K562 (cell line): ENCODE measurements at regions not wholly inside any gene's neighbourhood (a gene's known extent, or its start where the extent isn't known, plus 50 kb on each side); places are given as distances from the start of the nearest gene placed in this dataset.

Experiments
- ATAC-seq: fragments of 200-7000 bp; cut with Tn5 transposase; 3 replicates; pipeline ENCODE4 v1.9.1; 2020; ENCODE audit warnings: moderate library complexity
- BruUV-seq: library from RNA; stranded (reverse); fragments of 400-500 nt; replicated peaks from 2 replicates; lab custom pipeline; 2021; lab: Mats Ljungman, UMichigan
- CTCF ChIA-PET: fragments of 300-600 bp; formaldehyde crosslinking; extraction: SDS; loops from one replicate; lab custom pipeline; 2021; ENCODE audit warnings: low intra/inter-chr PET ratio; lab: Yijun Ruan, JAX
- POLR2A ChIA-PET: fragments of 300-600, 350-650 bp; sonication (Branson Sonifier 250); formaldehyde crosslinking; extraction: SDS; loops from one replicate; lab custom pipeline; 2021; ENCODE audit warnings: antibody characterized with exemption, inconsistent platforms; lab: Yijun Ruan, JAX
- DNase-seq, 4 experiments: peaks; one replicate each; pipeline versions ENCODE4 v3.0.0 to v3.0.0-alpha.2; 2011 to 2018; ENCODE audit warnings: low spot score in 3 of 4, mixed read lengths in 3 of 4; ENCODE audit errors: extremely low read depth in 1 of 4
- FAIRE-seq: peaks from 2 replicates; lab custom pipeline; 2011; peaks lifted over from hg19 to GRCh38; lab: Jason Lieb, UNC
- H2AFZ ChIP-seq: 2 replicates; pipeline ENCODE4 v1.6.0; 2011; ENCODE audit warnings: low read depth, low read length, control low read depth, inconsistent platforms
- H3K27ac ChIP-seq: fragments of 200-600 bp; 3 replicates; pipeline ENCODE4 v1.8.0; 2011; ENCODE audit warnings: low read depth, mild to moderate bottlenecking, control low read depth, inconsistent platforms, low read length, moderate library complexity, mixed read lengths; ENCODE audit errors: extremely low read depth
- H3K27me3 ChIP-seq, 2 experiments: fragments of 300-600 bp in 1 of 2; 2 replicates in 1 of 2; 3 replicates in 1 of 2; pipeline versions ENCODE4 v1.6.0 to v1.8.0; 2011; ENCODE audit warnings: inconsistent platforms in 2 of 2, low read length in 2 of 2, mild to moderate bottlenecking in 1 of 2, mixed read lengths in 1 of 2, moderate library complexity in 1 of 2; ENCODE audit not compliant: control insufficient read depth in 2 of 2, insufficient read depth in 2 of 2
- H3K36me3 ChIP-seq: fragments of 300-600 bp; 3 replicates; pipeline ENCODE4 v1.8.0; 2011; ENCODE audit warnings: mild to moderate bottlenecking, low read length, inconsistent platforms; ENCODE audit not compliant: control insufficient read depth, insufficient read depth
- H3K4me1 ChIP-seq, 2 experiments: fragments of 200-600 bp in 1 of 2; replicated peaks in 1 of 2; 2 replicates in 1 of 2; 3 replicates in 1 of 2; pipeline versions ENCODE4 v1.5.1 to v1.8.0; 2011; ENCODE audit warnings: inconsistent platforms in 2 of 2, low read length in 2 of 2, mild to moderate bottlenecking in 1 of 2, mixed read lengths in 1 of 2, moderate library complexity in 1 of 2; ENCODE audit not compliant: control insufficient read depth in 2 of 2, insufficient read depth in 2 of 2
- H3K4me2 ChIP-seq: 2 replicates; pipeline ENCODE4 v1.6.1; 2011; ENCODE audit warnings: low read length, control low read depth, inconsistent platforms, mixed read lengths; ENCODE audit not compliant: insufficient read depth
- H3K4me3 ChIP-seq: fragments of 200-600 bp; sonication (generic), shearing (Covaris generic); 2 replicates; pipeline ENCODE4 v1.5.1; 2016; ENCODE audit warnings: control low read depth, inconsistent platforms
- H3K79me2 ChIP-seq: fragments of 200-600 bp; 3 replicates; pipeline ENCODE4 v1.8.0; 2011; ENCODE audit warnings: low read length, inconsistent platforms; ENCODE audit not compliant: control insufficient read depth, insufficient read depth
- H3K9ac ChIP-seq, 2 experiments: 2 replicates each; pipeline versions ENCODE4 v1.6.0 to v1.6.1; 2011; ENCODE audit warnings: low read depth in 2 of 2, low read length in 2 of 2, control low read depth in 1 of 2, inconsistent platforms in 1 of 2, mild to moderate bottlenecking in 1 of 2, mixed read lengths in 1 of 2; ENCODE audit not compliant: insufficient read depth in 1 of 2
- H3K9me1 ChIP-seq: one replicate; pipeline ENCODE4 v1.6.0; 2011; ENCODE audit warnings: inconsistent platforms, mild to moderate bottlenecking, low read length, moderate library complexity; ENCODE audit not compliant: control insufficient read depth, insufficient read depth
- H3K9me3 ChIP-seq: replicated peaks from 2 replicates; pipeline ENCODE4 v1.5.1; 2011; ENCODE audit warnings: low read depth, low read length, inconsistent platforms; ENCODE audit not compliant: control insufficient read depth, insufficient read depth
- H4K20me1 ChIP-seq: replicated peaks from 2 replicates; pipeline ENCODE4 v1.6.1; 2011; ENCODE audit warnings: low read length, inconsistent platforms, mixed read lengths; ENCODE audit not compliant: control insufficient read depth, insufficient read depth
- ATF3 ChIP-seq, 2 experiments: fragments of 450-650 bp in 1 of 2; sonication (generic) in 1 of 2; formaldehyde crosslinking in 1 of 2; IDR thresholded peaks in 1 of 2; conservative IDR thresholded peaks in 1 of 2; 2 replicates each; pipeline versions ENCODE4 v1.6.1 to v1.8.1; 2016 to 2023; ENCODE audit warnings: mild to moderate bottlenecking in 2 of 2, moderate library complexity in 2 of 2, inconsistent platforms in 1 of 2, missing genetic modification reagents in 1 of 2
- CGGBP1 ChIP-seq: fragments of 250-450 bp; sonication (Bioruptor Pico); IDR thresholded peaks from 2 replicates; pipeline ENCODE4 v1.9.0; 2021; ENCODE audit warnings: mild to moderate bottlenecking
- CREB3L1 ChIP-seq: fragments of 450-650 bp; IDR thresholded peaks from 2 replicates; pipeline ENCODE4 v1.6.1; 2014; ENCODE audit warnings: low read depth, mild to moderate bottlenecking, moderate library complexity, borderline replicate concordance
- DDX20 ChIP-seq: fragments of 450-650 bp; IDR thresholded peaks from 2 replicates; pipeline ENCODE4 v1.6.1; 2016; ENCODE audit warnings: missing genetic modification characterization, low read depth, mild to moderate bottlenecking, missing compliant biosample characterization, moderate library complexity
- GATAD2A ChIP-seq: fragments of 450-650 bp; IDR thresholded peaks from 2 replicates; pipeline ENCODE4 v1.6.1; 2017
- HDAC3 ChIP-seq: fragments of 450-650 bp; IDR thresholded peaks from 2 replicates; pipeline ENCODE4 v1.6.1; 2018; ENCODE audit warnings: borderline replicate concordance, mild to moderate bottlenecking, moderate library complexity; ENCODE audit not compliant: partially characterized antibody
- HMG20A ChIP-seq: fragments of 450-650 bp; formaldehyde crosslinking; conservative IDR thresholded peaks from 2 replicates; pipeline ENCODE4 v1.4.0; 2020; ENCODE audit warnings: mild to moderate bottlenecking, mixed read lengths
- MEF2A ChIP-seq: IDR thresholded peaks from 2 replicates; pipeline ENCODE4 v1.6.1; 2011; ENCODE audit warnings: low read depth, mild to moderate bottlenecking, low read length, moderate library complexity; ENCODE audit not compliant: control insufficient read depth
- MTA1 ChIP-seq: fragments of 450-650 bp; IDR thresholded peaks from 2 replicates; pipeline ENCODE4 v1.6.1; 2017; ENCODE audit warnings: borderline replicate concordance
- NCOA6 ChIP-seq: fragments of 450-650 bp; IDR thresholded peaks from 2 replicates; pipeline ENCODE4 v1.6.1; 2017; ENCODE audit warnings: mild to moderate bottlenecking
- NFIX ChIP-seq: fragments of 250-450 bp; sonication (Bioruptor Pico); IDR thresholded peaks from 2 replicates; pipeline ENCODE4 v1.4.0; 2020; ENCODE audit warnings: low read depth, mild to moderate bottlenecking, moderate library complexity
- POLR2A ChIP-seq: fragments of 450-650 bp; conservative IDR thresholded peaks from 2 replicates; pipeline ENCODE4 v1.6.1; 2016
- POLR3A ChIP-seq: IDR thresholded peaks from 2 replicates; pipeline ENCODE4 v1.6.1; 2011; ENCODE audit warnings: borderline replicate concordance, mild to moderate bottlenecking, moderate library complexity; ENCODE audit not compliant: insufficient read length, insufficient read depth; ENCODE audit errors: extremely low read depth
- SAP30 ChIP-seq: fragments of 200-600 bp; sonication (generic); IDR thresholded peaks from 2 replicates; pipeline ENCODE4 v1.6.1; 2012; ENCODE audit warnings: borderline replicate concordance, low read depth, mild to moderate bottlenecking, moderate library complexity, low read length, control low read depth, inconsistent platforms; ENCODE audit not compliant: insufficient read depth, poor library complexity, severe bottlenecking
- SMC3 ChIP-seq: conservative IDR thresholded peaks from 2 replicates; pipeline ENCODE4 v1.6.1; 2011; ENCODE audit warnings: low read depth, low read length, improper control_type of control experiment; ENCODE audit not compliant: insufficient read depth
- TAF1 ChIP-seq: IDR thresholded peaks from 2 replicates; pipeline ENCODE4 v1.6.1; 2011; ENCODE audit warnings: mild to moderate bottlenecking, low read length, moderate library complexity; ENCODE audit not compliant: insufficient read depth, control insufficient read depth, severe bottlenecking; ENCODE audit errors: extremely low read depth
- ZNF253 ChIP-seq: fragments of 250-450 bp; sonication (Bioruptor Pico); conservative IDR thresholded peaks from 2 replicates; pipeline ENCODE4 v1.6.1; 2021; ENCODE audit warnings: mild to moderate bottlenecking
- ZNF274 ChIP-seq: IDR thresholded peaks from 2 replicates; pipeline ENCODE4 v1.6.1; 2011; ENCODE audit warnings: low read depth, mild to moderate bottlenecking, low read length, moderate library complexity, borderline replicate concordance
- ZNF586 ChIP-seq: fragments of 450-650 bp; formaldehyde crosslinking; conservative IDR thresholded peaks from 2 replicates; pipeline ENCODE4 v1.4.0; 2020; ENCODE audit warnings: mild to moderate bottlenecking, moderate library complexity
- WGBS: fragments of 100-300 bp; shearing (Covaris generic); methylation state at CpG from one replicate; pipeline ENCODE4 v1.1.6; 2016; ENCODE audit warnings: low coverage, mixed read lengths; ENCODE audit not compliant: insufficient coverage; ENCODE audit errors: missing lambda C conversion rate; 5-methylcytosine and 5-hydroxymethylcytosine counted together
- in situ Hi-C: fragments of 300-500 bp; cut with MboI; formaldehyde crosslinking; loops from 4 replicates; pipeline ENCODE4 v1.15.0; 2018; ENCODE audit warnings: inconsistent platforms, mixed read lengths
- intact Hi-C: fragments of 100-400 bp; cut with micrococcal nuclease; formaldehyde crosslinking; loops from 2 replicates; pipeline ENCODE4 v1.14.2; 2022

GRCh38 chr9:87127978-87128614, 180.8 kb upstream of the GAS1 start:
- ATAC-seq (no peak), FAIRE-seq (no peak), DNase-seq (no peak)
- H3K4me3 ChIP-seq: no peak overlapping the region
- intact Hi-C loops (no loop called here), in situ Hi-C loops (no loop called here)
- H3K27me3 ChIP-seq: no peaks in the 10 kb centered on the region
- no peaks in the 10 kb centered on the region for H3K9me1 ChIP-seq
- H3K36me3 ChIP-seq: no peaks in the 10 kb centered on the region
- H3K4me2 ChIP-seq: no peak overlapping the region
- H3K9me3 ChIP-seq: no peaks in the 10 kb centered on the region
- H3K4me1 ChIP-seq: no peaks in the 10 kb centered on the region
- no peak overlapping the region for H3K27ac ChIP-seq
- 0% methylated on average over 2 of the region's 2 CpGs for WGBS
- H2AFZ ChIP-seq: no peak overlapping the region
- ChIA-PET POLR2A (no interaction called here), CTCF (no interaction called here)
- no peaks in the 10 kb centered on the region for H4K20me1 ChIP-seq
- H3K79me2 ChIP-seq: no peaks in the 10 kb centered on the region
- TF ChIP-seq MTA1: no peak
- TF ChIP-seq CGGBP1: no peak
- TF ChIP-seq MEF2A: no peak
- TF ChIP-seq ZNF253 (CRISPR knock-in tag): no peak
- TF ChIP-seq HMG20A (CRISPR knock-in tag): no peak
- TF ChIP-seq ATF3 (IDR thresholded peaks at IDR 0.05): no peak
- TF ChIP-seq ATF3 (CRISPR knock-in tag; conservative IDR thresholded peaks at IDR 0.05): no peak
- TF ChIP-seq SMC3: no peak
- TF ChIP-seq TAF1: no peak
- TF ChIP-seq SAP30: no peak
- no peak for TF ChIP-seq ZNF586 (CRISPR knock-in tag)
- TF ChIP-seq NCOA6: no peak
- TF ChIP-seq CREB3L1: no peak
- no peak for TF ChIP-seq NFIX (CRISPR knock-in tag)
- no peak for TF ChIP-seq POLR3A
- no peak for TF ChIP-seq POLR2A
- no peak for TF ChIP-seq HDAC3
- no peak for TF ChIP-seq GATAD2A
- TF ChIP-seq ZNF274: no peak
- no peak for TF ChIP-seq DDX20 (tag)
- H3K9ac ChIP-seq: no peak overlapping the region
- BruUV-seq: no TSS peak
